Right cardiac atrium (tissue), 5 donors: ENCODE measurements at regions not wholly inside any gene's neighbourhood (a gene's known extent, or its start where the extent isn't known, plus 50 kb on each side); places are given as distances from the start of the nearest gene placed in this dataset.
A peak's percentile ranks its signal among the peaks of the same experiment; 100 is the strongest.
"Not testable (repeated sequence)": the region's sequence is repeated elsewhere in the genome, so short reads cannot be mapped to it uniquely, and the experiment has no call there.

Source experiments
- ATAC-seq, 2 donors: fragments of 200-7000 bp; cut with Tn5 transposase; one replicate each; pipeline versions ENCODE4 v1.8.0 to v1.9.1; 2020; ENCODE audit warnings: moderate library complexity in 2 of 2, mild to moderate bottlenecking in 1 of 2
- DNase-seq, 3 donors: peaks; one replicate each; pipeline ENCODE4 v3.0.0-alpha.2; 2020
- H3K27ac ChIP-seq: one replicate; pipeline ENCODE4 v1.5.1; 2013; ENCODE audit warnings: mild to moderate bottlenecking, low read length, control low read depth, moderate library complexity
- H3K27me3 ChIP-seq: one replicate; pipeline ENCODE4 v1.6.1; 2013; ENCODE audit not compliant: control insufficient read depth, insufficient read depth
- H3K4me1 ChIP-seq: one replicate; pipeline ENCODE4 v1.6.1; 2013; ENCODE audit warnings: low read length; ENCODE audit not compliant: control insufficient read depth, insufficient read depth
- H3K4me3 ChIP-seq: one replicate; pipeline ENCODE4 v1.5.1; 2013; ENCODE audit warnings: low read length, control low read depth
- H3K9me3 ChIP-seq: one replicate; pipeline ENCODE4 v1.6.1; 2013; ENCODE audit warnings: low read length; ENCODE audit not compliant: control insufficient read depth
- WGBS: extraction: QIAGEN DNeasy Blood & Tissue Kit; methylation state at CpG from one replicate; pipeline ENCODE4 v1.1.7; 2013; 5-methylcytosine and 5-hydroxymethylcytosine counted together
- intact Hi-C, 4 donors: fragments of 100-400 bp; cut with DNase I; formaldehyde crosslinking; loops; one replicate each; pipeline versions ENCODE4 v1.11.0 to v1.14.0; 2022 to 2023
- donor health status: healthy with polysubstance abuse.
- donor health status: DM: no; HTN: yes; CAD: no.
- donor health status: DM: no; HTN: no; CAD: no.
- donor health status: DM: no; HTN: yes; CAD: no; lungs with severe emphysema.
- donor health status: DM: yes; HTN: yes; CAD: no.

- H3K4me1 ChIP-seq = no peaks in the 10 kb centered on the region
- no peak overlapping the region for H3K4me3 ChIP-seq
- intact Hi-C loops = no loop called here
- H3K27me3 ChIP-seq = no peaks in the 10 kb centered on the region
- ATAC-seq (no peak), DNase-seq (no peak)
- WGBS = 33% methylated on average over 3 of the region's 3 CpGs
- H3K9me3 ChIP-seq = no peaks in the 10 kb centered on the region
- no peak overlapping the region for H3K27ac ChIP-seq
Measured at GRCh38 chr5:117623042-117623805, 1048.6 kb upstream of the SEMA6A start.

- Histone ChIP-seq H3K27ac (no peak overlapping the region), H3K4me3 (no peak overlapping the region), H3K27me3 (no peaks in the 10 kb centered on the region), H3K4me1 (no peaks in the 10 kb centered on the region), H3K9me3 (no peaks in the 10 kb centered on the region)
- intact Hi-C loops = no loop called here
- DNase-seq (no peak), ATAC-seq (no peak)
- 94% methylated on average over 1 of the region's 1 CpG for WGBS
Measured at GRCh38 chr5:117621921-117622320, 1047.3 kb upstream of the SEMA6A start.

DNA sequence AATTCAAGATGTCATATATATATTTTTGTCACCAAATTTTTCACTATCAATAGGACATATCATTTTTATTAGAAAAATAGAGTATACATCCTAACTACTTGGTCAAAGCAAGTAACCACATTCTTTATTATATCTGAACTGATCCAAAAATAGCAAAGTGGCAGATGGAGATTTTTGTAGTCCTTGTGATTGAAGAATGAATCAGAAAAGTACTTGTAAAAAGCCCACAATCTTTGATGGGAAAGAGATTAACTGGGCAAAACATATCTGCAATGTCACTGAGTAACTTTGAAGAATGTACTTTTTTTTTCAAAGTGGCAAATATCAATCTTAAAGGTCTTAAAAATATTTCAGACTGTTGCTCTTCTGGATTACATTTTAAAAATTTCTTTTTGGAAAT, 1040.6 kb upstream of the SEMA6A start:
- intact Hi-C loops = no loop called here
- no peak overlapping the region for H3K4me3 ChIP-seq
- DNase-seq = no peak
- H3K27me3 ChIP-seq = no peaks in the 10 kb centered on the region
- H3K4me1 ChIP-seq = no peaks in the 10 kb centered on the region
- no peak for ATAC-seq
- H3K27ac ChIP-seq = no peak overlapping the region
- no peaks in the 10 kb centered on the region for H3K9me3 ChIP-seq

GRCh38 chr5:117614408-117614807, 1039.8 kb upstream of the SEMA6A start:
- H3K9me3 ChIP-seq = no peaks in the 10 kb centered on the region
- intact Hi-C loops = no loop called here

DNA sequence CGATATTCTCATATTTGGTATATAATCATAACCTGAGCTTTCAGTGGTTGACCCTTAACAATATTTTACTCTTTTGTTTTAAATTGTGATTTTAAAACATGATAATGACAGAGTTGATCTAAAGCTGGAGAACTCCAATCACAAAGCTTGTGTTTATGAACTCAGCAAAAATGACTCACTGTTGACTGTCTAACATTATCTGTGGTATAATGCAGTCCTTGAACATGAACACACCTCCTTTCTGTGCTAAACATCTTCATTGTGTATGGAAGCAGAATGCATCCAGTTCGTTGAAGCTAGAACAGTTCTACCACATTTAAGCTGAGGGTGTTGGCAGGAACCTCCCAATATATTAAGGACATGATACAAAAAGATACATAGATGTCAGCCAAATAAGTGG, 1030.2 kb upstream of the SEMA6A start:
- no peaks in the 10 kb centered on the region for H3K27me3 ChIP-seq
- DNase-seq = no peak
- intact Hi-C loops = no loop called here
- WGBS = 88% methylated on average over 2 of the region's 2 CpGs
- no peak overlapping the region for H3K27ac ChIP-seq
- no peaks in the 10 kb centered on the region for H3K9me3 ChIP-seq
- H3K4me3 ChIP-seq = no peak overlapping the region
- H3K4me1 ChIP-seq = no peaks in the 10 kb centered on the region
- ATAC-seq = no peak

More at GRCh38 chr5:117614408-117614807, 1039.8 kb upstream of the SEMA6A start:
- H3K4me3 ChIP-seq = no peak overlapping the region
- no peak overlapping the region for H3K27ac ChIP-seq
- WGBS = 85% methylated on average over 2 of the region's 2 CpGs
- no peaks in the 10 kb centered on the region for H3K27me3 ChIP-seq
- no peaks in the 10 kb centered on the region for H3K4me1 ChIP-seq
- ATAC-seq (no peak), DNase-seq (no peak)

DNA sequence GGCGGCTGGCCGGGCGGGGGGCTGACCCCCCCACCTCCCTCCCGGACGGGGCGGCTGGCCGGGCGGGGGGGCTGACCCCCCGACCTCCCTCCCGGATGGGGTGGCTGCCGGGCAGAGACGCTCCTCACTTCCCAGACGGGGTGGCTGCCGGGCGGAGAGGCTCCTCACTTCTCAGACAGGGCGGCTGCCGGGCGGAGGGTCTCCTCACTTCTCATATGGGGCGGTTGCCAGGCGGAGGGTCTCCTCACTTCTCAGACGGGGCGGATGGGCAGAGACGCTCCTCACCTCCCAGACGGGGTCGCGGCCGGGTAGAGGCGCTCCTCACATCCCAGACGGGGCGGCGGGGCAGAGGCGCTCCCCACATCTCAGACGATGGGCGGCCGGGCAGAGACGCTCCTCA, 1025.2 kb upstream of the SEMA6A start:
- H3K9me3 ChIP-seq, DNase-seq, ATAC-seq, H3K4me3 ChIP-seq, H3K4me1 ChIP-seq, intact Hi-C loops, H3K27me3 ChIP-seq, H3K27ac ChIP-seq: not testable (repeated sequence)
- 97% methylated on average over 33 of the region's 36 CpGs for WGBS

GRCh38 chr5:117594166-117594565, 1019.5 kb upstream of the SEMA6A start:
- intact Hi-C loops = no loop called here
- Histone ChIP-seq H3K4me1 (no peaks in the 10 kb centered on the region), H3K27me3 (no peaks in the 10 kb centered on the region), H3K27ac (no peak overlapping the region), H3K9me3 (no peaks in the 10 kb centered on the region), H3K4me3 (no peak overlapping the region)
- 39% methylated on average over 4 of the region's 4 CpGs for WGBS
- ATAC-seq (peak; percentile 87 to 92), DNase-seq (peak; percentile 37 to 63 (median 39))

- Histone ChIP-seq H3K27me3 (no peaks in the 10 kb centered on the region), H3K9me3 (no peaks in the 10 kb centered on the region), H3K4me3 (no peak overlapping the region), H3K27ac (no peak overlapping the region), H3K4me1 (no peaks in the 10 kb centered on the region)
- WGBS = 66% methylated on average over 1 of the region's 1 CpG
- DNase-seq (no peak), ATAC-seq (no peak)
- intact Hi-C loops = no loop called here
Measured at GRCh38 chr5:117590944-117591343, 1016.3 kb upstream of the SEMA6A start.

GRCh38 chr5:117588611-117589010, 1014.0 kb upstream of the SEMA6A start:
- intact Hi-C loops = no loop called here
- 64% methylated on average over 2 of the region's 2 CpGs for WGBS
- DNase-seq (no peak), ATAC-seq (no peak)
- H3K4me1 ChIP-seq = no peaks in the 10 kb centered on the region
- no peak overlapping the region for H3K4me3 ChIP-seq
- H3K27ac ChIP-seq = no peak overlapping the region
- H3K9me3 ChIP-seq = no peaks in the 10 kb centered on the region
- no peaks in the 10 kb centered on the region for H3K27me3 ChIP-seq

DNA sequence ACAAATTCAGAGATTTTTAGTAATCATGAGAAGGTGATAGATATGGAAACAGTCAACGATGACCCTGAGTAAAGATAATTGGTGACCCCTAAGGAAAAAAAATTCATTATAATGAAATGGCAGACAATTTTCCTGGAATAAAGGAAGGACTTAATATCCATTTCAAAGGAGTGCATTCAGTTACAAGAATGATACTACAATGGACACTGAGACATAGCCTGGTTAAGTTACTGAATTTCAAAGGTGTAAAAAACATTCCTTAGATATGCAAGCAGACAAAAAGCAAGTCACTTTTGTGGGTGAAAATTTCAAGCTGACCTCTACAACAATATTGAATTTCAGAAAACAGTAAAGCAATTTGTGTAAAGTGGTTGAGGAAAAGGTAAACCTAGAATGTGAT, 1012.5 kb upstream of the SEMA6A start:
- ATAC-seq = no peak
- 89% methylated on average over 1 of the region's 1 CpG for WGBS
- no peak overlapping the region for H3K27ac ChIP-seq
- H3K4me1 ChIP-seq = no peaks in the 10 kb centered on the region
- DNase-seq = no peak
- no peaks in the 10 kb centered on the region for H3K9me3 ChIP-seq
- no peaks in the 10 kb centered on the region for H3K27me3 ChIP-seq
- intact Hi-C loops = no loop called here
- no peak overlapping the region for H3K4me3 ChIP-seq

DNA sequence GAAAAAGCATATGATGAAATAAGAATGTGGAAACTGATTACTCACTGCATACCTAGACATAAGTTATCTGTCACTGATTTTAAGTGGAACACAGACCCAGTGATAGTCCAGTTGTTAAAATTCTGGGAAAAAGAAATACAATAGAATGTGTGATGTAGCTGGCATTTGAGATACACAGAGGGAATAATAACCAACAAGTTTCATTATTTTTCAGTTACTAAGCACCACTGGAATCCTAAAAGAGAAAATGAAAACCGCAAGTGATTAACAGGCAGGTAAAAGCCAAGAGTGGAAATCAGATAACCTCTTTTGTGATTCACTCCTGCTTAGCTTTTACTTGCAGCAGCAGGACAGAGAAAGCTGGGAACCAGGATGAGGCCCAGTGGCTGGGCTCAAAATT, 994.0 kb upstream of the SEMA6A start:
- H3K4me1 ChIP-seq = no peaks in the 10 kb centered on the region
- 72% methylated on average over 1 of the region's 1 CpG for WGBS
- H3K9me3 ChIP-seq = no peaks in the 10 kb centered on the region
- no peaks in the 10 kb centered on the region for H3K27me3 ChIP-seq
- intact Hi-C loops = no loop called here
- ATAC-seq (no peak), DNase-seq (no peak)
- H3K27ac ChIP-seq = no peak overlapping the region
- H3K4me3 ChIP-seq = no peak overlapping the region

DNA sequence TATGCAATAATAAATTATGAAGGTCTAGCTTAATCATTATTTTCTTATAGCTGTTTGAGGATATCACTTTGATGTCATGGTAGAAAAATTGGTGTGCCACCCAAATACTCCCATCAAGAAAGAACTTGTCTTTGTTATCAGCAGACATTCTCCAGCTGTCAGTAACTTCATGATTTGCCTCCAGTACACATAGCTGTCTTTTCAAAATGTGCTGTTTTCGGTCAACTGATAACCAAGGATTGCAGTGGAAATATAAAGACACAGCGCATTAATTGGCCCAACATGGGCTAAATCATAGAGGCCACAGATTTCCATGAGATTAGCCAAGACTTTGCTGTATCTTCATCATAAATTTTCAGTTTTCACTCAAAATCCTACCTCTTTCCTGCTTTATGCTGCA, 993.5 kb upstream of the SEMA6A start:
- Histone ChIP-seq H3K4me3 (no peak overlapping the region), H3K9me3 (no peaks in the 10 kb centered on the region), H3K27ac (no peak overlapping the region), H3K27me3 (no peaks in the 10 kb centered on the region), H3K4me1 (no peaks in the 10 kb centered on the region)
- DNase-seq (no peak), ATAC-seq (no peak)
- WGBS = 65% methylated on average over 2 of the region's 2 CpGs
- intact Hi-C loops = no loop called here
